H9 (cell line): ENCODE measurements at regions not wholly inside any gene's neighbourhood (a gene's known extent, or its start where the extent isn't known, plus 50 kb on each side); places are given as distances from the start of the nearest gene placed in this dataset.

Source experiments
- DNase-seq: peaks from one replicate; pipeline ENCODE4 v3.0.0-alpha.2; 2017
- H2AFZ ChIP-seq: one replicate; pipeline ENCODE4 v1.6.1; 2013; ENCODE audit warnings: mild to moderate bottlenecking, low read length, control low read depth, moderate library complexity
- H2AK5ac ChIP-seq: 2 replicates; pipeline ENCODE4 v1.6.1; 2013; ENCODE audit warnings: low read length, control low read depth, mixed read lengths; ENCODE audit not compliant: insufficient read length
- H2BK120ac ChIP-seq: one replicate; pipeline ENCODE4 v1.6.1; 2013; ENCODE audit warnings: low read depth, mild to moderate bottlenecking, low read length, control low read depth, inconsistent platforms; ENCODE audit not compliant: poor library complexity, severe bottlenecking
- H2BK12ac ChIP-seq: 2 replicates; pipeline ENCODE4 v1.6.1; 2013; ENCODE audit warnings: low read length, control low read depth, mixed read lengths, low read depth; ENCODE audit not compliant: insufficient read length
- H2BK15ac ChIP-seq: 2 replicates; pipeline ENCODE4 v1.6.1; 2013; ENCODE audit warnings: low read depth, low read length, control low read depth
- H2BK20ac ChIP-seq: one replicate; pipeline ENCODE4 v1.6.1; 2013; ENCODE audit warnings: low read depth, mild to moderate bottlenecking, low read length, control low read depth, inconsistent platforms; ENCODE audit not compliant: poor library complexity, severe bottlenecking
- H2BK5ac ChIP-seq: 2 replicates; pipeline ENCODE4 v1.6.1; 2013; ENCODE audit warnings: low read length, control low read depth, mixed read lengths; ENCODE audit not compliant: insufficient read length
- H3K14ac ChIP-seq: 2 replicates; pipeline ENCODE4 v1.6.1; 2013; ENCODE audit warnings: low read length, control low read depth; ENCODE audit not compliant: insufficient read depth
- H3K18ac ChIP-seq: 2 replicates; pipeline ENCODE4 v1.6.1; 2013; ENCODE audit warnings: low read depth, mild to moderate bottlenecking, mixed read lengths, low read length, control low read depth; ENCODE audit not compliant: insufficient read length
- H3K23ac ChIP-seq: 2 replicates; pipeline ENCODE4 v1.6.1; 2013; ENCODE audit warnings: low read length, control low read depth, mixed read lengths, low read depth; ENCODE audit not compliant: insufficient read length
- H3K23me2 ChIP-seq: 2 replicates; pipeline ENCODE4 v1.6.1; 2013; ENCODE audit warnings: low read depth, mild to moderate bottlenecking, mixed read lengths, low read length, control low read depth; ENCODE audit not compliant: insufficient read length, poor library complexity, severe bottlenecking
- H3K27ac ChIP-seq: 2 replicates; pipeline ENCODE4 v1.5.1; 2013; ENCODE audit warnings: low read length, control low read depth, mixed read lengths, low read depth; ENCODE audit not compliant: insufficient read length
- H3K27me3 ChIP-seq: 2 replicates; pipeline ENCODE4 v1.6.1; 2013; ENCODE audit warnings: low read length, control low read depth, inconsistent platforms; ENCODE audit not compliant: insufficient read depth
- H3K4ac ChIP-seq: 2 replicates; pipeline ENCODE4 v1.6.1; 2013; ENCODE audit warnings: low read depth, mild to moderate bottlenecking, control low read depth, inconsistent platforms, low read length, moderate library complexity
- H3K4me1 ChIP-seq: 2 replicates; pipeline ENCODE4 v1.6.1; 2013; ENCODE audit warnings: low read length, control low read depth, inconsistent platforms; ENCODE audit not compliant: insufficient read depth
- H3K4me2 ChIP-seq: 2 replicates; pipeline ENCODE4 v1.6.1; 2013; ENCODE audit warnings: low read length, control low read depth, mixed read lengths; ENCODE audit not compliant: insufficient read length, insufficient read depth
- H3K56ac ChIP-seq: 2 replicates; pipeline ENCODE4 v1.6.1; 2013; ENCODE audit warnings: low read depth, mild to moderate bottlenecking, mixed read lengths, low read length, control low read depth; ENCODE audit not compliant: insufficient read length
- H3K79me1 ChIP-seq: 2 replicates; pipeline ENCODE4 v1.6.1; 2013; ENCODE audit warnings: low read depth, mild to moderate bottlenecking, moderate library complexity, low read length, control low read depth, inconsistent platforms; ENCODE audit not compliant: insufficient read depth, poor library complexity, severe bottlenecking
- H3K79me2 ChIP-seq: 2 replicates; pipeline ENCODE4 v1.6.1; 2013; ENCODE audit warnings: low read length, control low read depth, inconsistent platforms; ENCODE audit not compliant: insufficient read depth
- H3K9ac ChIP-seq: 2 replicates; pipeline ENCODE4 v1.6.1; 2013; ENCODE audit warnings: low read length, control low read depth, mixed read lengths; ENCODE audit not compliant: insufficient read length; ENCODE audit errors: extremely low read depth
- H3K9me3 ChIP-seq: one replicate; pipeline ENCODE4 v1.6.1; 2013; ENCODE audit warnings: low read depth, low read length, inconsistent platforms; ENCODE audit not compliant: control insufficient read depth
- H3T11ph ChIP-seq: one replicate; pipeline ENCODE4 v1.6.1; 2013; ENCODE audit warnings: mild to moderate bottlenecking, low read length, control low read depth, inconsistent platforms
- H4K20me1 ChIP-seq: one replicate; pipeline ENCODE4 v1.6.1; 2013; ENCODE audit not compliant: control insufficient read depth, insufficient read length, insufficient read depth
- H4K5ac ChIP-seq: 2 replicates; pipeline ENCODE4 v1.6.1; 2013; ENCODE audit warnings: low read depth, mild to moderate bottlenecking, mixed read lengths, low read length, control low read depth; ENCODE audit not compliant: insufficient read length
- H4K8ac ChIP-seq: replicated peaks from 2 replicates; pipeline ENCODE4 v1.6.1; 2013; ENCODE audit warnings: low read length, control low read depth, mixed read lengths, low read depth; ENCODE audit not compliant: insufficient read length
- H4K91ac ChIP-seq: 2 replicates; pipeline ENCODE4 v1.6.1; 2013; ENCODE audit warnings: low read depth, mild to moderate bottlenecking, moderate library complexity, mixed read lengths, low read length, control low read depth; ENCODE audit not compliant: insufficient read length
- H3K27ac Mint-ChIP-seq, 3 experiments: 2 replicates in 2 of 3; 3 replicates in 1 of 3; pipeline ENCODE4 v1.8.0; 2020 to 2021; ENCODE audit warnings: mixed read lengths in 3 of 3, mild to moderate bottlenecking in 1 of 3, moderate library complexity in 1 of 3
- H3K27me3 Mint-ChIP-seq: 2 replicates; pipeline ENCODE4 v1.8.0; 2021; ENCODE audit warnings: low read depth, mild to moderate bottlenecking, moderate library complexity, mixed read lengths
- H3K36me3 Mint-ChIP-seq, 3 experiments: 2 replicates in 2 of 3; 3 replicates in 1 of 3; pipeline ENCODE4 v1.8.0; 2020 to 2021; ENCODE audit warnings: low read depth in 3 of 3, mixed read lengths in 3 of 3; ENCODE audit not compliant: insufficient read depth in 1 of 3
- H3K4me1 Mint-ChIP-seq, 2 experiments: 2 replicates each; pipeline ENCODE4 v1.8.0; 2020; ENCODE audit warnings: mixed read lengths in 2 of 2
- H3K4me3 Mint-ChIP-seq, 2 experiments: 2 replicates in 1 of 2; 3 replicates in 1 of 2; pipeline ENCODE4 v1.8.0; 2020 to 2021; ENCODE audit warnings: mild to moderate bottlenecking in 2 of 2, mixed read lengths in 2 of 2, moderate library complexity in 1 of 2
- H3K9me3 Mint-ChIP-seq, 2 experiments: 2 replicates in 1 of 2; 3 replicates in 1 of 2; pipeline ENCODE4 v1.8.0; 2020; ENCODE audit warnings: mild to moderate bottlenecking in 2 of 2, mixed read lengths in 2 of 2, moderate library complexity in 1 of 2
- WGBS: extraction: QIAGEN DNeasy Blood & Tissue Kit; methylation state at CpG from one replicate; pipeline ENCODE4 v1.1.7; 2013; ENCODE audit warnings: missing lambda C conversion rate, low lambda C conversion rate, mixed read lengths; ENCODE audit not compliant: insufficient read length; ENCODE audit errors: extremely low coverage; 5-methylcytosine and 5-hydroxymethylcytosine counted together
- TF ChIP-seq, protein P1 (sequence below): fragments of 200-600 bp; sonication (generic); conservative IDR thresholded peaks from 3 replicates; pipeline ENCODE4 v1.8.0; 2021; ENCODE audit warnings: antibody characterized with exemption, mild to moderate bottlenecking

DNA sequence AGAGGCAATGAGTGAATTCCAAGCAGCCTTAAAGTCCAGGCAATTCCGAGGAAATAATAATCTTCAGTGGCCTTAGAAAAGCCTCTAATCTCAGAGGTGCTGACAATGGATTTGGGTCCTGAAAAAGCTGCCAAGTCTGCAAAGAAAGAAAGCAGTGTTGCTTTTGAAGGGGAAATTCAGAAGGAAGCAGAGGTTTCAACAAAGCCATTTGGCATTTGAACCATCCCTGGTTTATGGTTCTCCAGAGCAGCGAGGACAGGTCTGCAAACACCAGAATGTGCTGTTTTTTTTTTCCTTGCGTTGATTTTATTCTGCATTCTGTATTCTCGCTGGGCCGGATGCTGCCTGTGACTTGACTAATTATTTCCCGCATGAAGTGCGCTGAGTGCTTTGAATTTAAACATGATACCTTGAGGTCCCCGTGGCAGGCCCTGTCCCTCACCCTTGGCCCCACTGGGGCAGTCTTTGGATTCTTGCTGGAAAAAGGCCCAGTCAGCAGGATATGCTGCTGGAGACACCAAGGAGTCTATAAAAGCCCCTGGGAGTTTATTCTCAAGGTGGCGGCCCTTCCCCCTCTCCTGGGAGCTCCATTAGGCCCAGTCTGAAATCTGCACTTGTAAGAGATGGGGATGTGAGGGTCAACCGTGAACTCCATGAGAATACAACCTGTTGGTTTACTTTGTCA, 338.3 kb downstream of the HAPSTR1 start:
- H3K23me2 ChIP-seq, result no peaks in the 10 kb centered on the region
- H2BK15ac ChIP-seq, result no peak overlapping the region
- Mint-ChIP-seq H3K4me1 (peaks cover 2 to 6% of the 10 kb centered on the region in 2 experiments), H3K36me3 (no peaks in the 10 kb centered on the region; a peak in 1 of 7 replicates), H3K27ac (no peak overlapping the region), H3K4me3 (no peak overlapping the region), H3K9me3 (no peaks in the 10 kb centered on the region), H3K27me3 (no peaks in the 10 kb centered on the region; the same call in 1 of the 2 replicates)
- no peak overlapping the region for H4K91ac ChIP-seq
- H3K4me2 ChIP-seq, result no peak overlapping the region
- H3K27ac ChIP-seq, result no peak overlapping the region
- no CpG with 5 or more reads among the region's 10 CpGs for WGBS
- no peak overlapping the region for H3K56ac ChIP-seq
- no peak overlapping the region for H4K5ac ChIP-seq
- no peak overlapping the region for H2AFZ ChIP-seq
- no peak for DNase-seq
- no peaks in the 10 kb centered on the region for H4K20me1 ChIP-seq
- H4K8ac ChIP-seq, result no peak overlapping the region
- H3K9me3 ChIP-seq, result no peaks in the 10 kb centered on the region
- H3K18ac ChIP-seq, result no peak overlapping the region
- H3K4me1 ChIP-seq, result no peaks in the 10 kb centered on the region
- H3K27me3 ChIP-seq, result no peaks in the 10 kb centered on the region
- H3K4ac ChIP-seq, result no peak overlapping the region
- no peak overlapping the region for H3K14ac ChIP-seq
- H2AK5ac ChIP-seq, result no peak overlapping the region
- no peak overlapping the region for H2BK20ac ChIP-seq
- no peaks in the 10 kb centered on the region for H3K79me2 ChIP-seq
- H2BK5ac ChIP-seq, result no peak overlapping the region
- H2BK12ac ChIP-seq, result no peak overlapping the region
- H3K79me1 ChIP-seq, result no peaks in the 10 kb centered on the region
- TF ChIP-seq, protein P1, sequence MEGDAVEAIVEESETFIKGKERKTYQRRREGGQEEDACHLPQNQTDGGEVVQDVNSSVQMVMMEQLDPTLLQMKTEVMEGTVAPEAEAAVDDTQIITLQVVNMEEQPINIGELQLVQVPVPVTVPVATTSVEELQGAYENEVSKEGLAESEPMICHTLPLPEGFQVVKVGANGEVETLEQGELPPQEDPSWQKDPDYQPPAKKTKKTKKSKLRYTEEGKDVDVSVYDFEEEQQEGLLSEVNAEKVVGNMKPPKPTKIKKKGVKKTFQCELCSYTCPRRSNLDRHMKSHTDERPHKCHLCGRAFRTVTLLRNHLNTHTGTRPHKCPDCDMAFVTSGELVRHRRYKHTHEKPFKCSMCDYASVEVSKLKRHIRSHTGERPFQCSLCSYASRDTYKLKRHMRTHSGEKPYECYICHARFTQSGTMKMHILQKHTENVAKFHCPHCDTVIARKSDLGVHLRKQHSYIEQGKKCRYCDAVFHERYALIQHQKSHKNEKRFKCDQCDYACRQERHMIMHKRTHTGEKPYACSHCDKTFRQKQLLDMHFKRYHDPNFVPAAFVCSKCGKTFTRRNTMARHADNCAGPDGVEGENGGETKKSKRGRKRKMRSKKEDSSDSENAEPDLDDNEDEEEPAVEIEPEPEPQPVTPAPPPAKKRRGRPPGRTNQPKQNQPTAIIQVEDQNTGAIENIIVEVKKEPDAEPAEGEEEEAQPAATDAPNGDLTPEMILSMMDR, result no peak
- no peak overlapping the region for H3K23ac ChIP-seq
- H2BK120ac ChIP-seq, result no peak overlapping the region
- no peak overlapping the region for H3T11ph ChIP-seq
- H3K9ac ChIP-seq, result no peak overlapping the region
